HG02884 (cell line): ENCODE measurements at regions not wholly inside any gene's neighbourhood (a gene's known extent, or its start where the extent isn't known, plus 50 kb on each side); places are given as distances from the start of the nearest gene placed in this dataset.

ENCODE experiments used
- ATAC-seq: cut with Tn5 transposase; IDR thresholded peaks from one replicate; pipeline ENCODE4 v1.9.1; 2021; ENCODE audit warnings: mild to moderate bottlenecking, moderate library complexity; ENCODE audit not compliant: unreplicated experiment

DNA sequence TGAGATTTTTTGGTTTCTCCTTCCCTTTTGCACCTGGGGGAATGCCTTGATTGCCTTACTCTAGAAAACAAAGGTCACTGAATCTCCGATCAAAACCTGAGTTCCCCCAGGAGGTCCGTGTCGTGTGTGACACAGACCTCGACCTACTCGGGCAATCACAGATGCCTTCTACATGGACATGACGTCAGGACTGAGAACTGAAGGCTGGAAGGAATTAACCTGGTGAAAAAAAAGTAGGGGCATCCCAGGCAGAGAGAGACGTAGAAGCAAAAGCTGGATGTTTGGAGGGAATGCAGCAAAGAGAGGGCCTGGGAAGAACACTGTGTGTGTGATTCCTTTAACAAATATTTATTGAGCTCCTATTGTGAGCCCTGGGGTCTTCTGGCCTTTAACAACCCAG, 178.0 kb downstream of the PRDM2 start:
- no peak for ATAC-seq

DNA sequence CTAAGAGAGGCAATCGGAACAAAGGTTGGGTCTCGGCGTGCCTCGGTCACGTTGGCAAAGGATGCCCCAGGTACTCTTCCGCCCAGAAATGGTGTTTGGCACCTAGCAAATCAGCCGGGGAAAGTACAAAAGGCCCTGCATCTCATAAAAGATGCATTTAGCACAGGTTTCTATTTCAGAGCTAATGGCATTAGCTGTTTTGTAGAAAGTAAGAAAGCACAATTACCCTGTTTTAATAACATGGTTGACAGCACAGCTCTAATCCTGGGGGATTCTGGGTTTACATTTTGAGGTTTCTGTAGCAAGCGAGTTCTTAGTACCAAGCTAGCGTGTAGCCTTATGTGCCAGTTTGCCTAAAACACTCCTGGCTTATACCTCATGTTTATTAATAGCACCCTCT, 178.5 kb downstream of the PRDM2 start:
- no peak for ATAC-seq

DNA sequence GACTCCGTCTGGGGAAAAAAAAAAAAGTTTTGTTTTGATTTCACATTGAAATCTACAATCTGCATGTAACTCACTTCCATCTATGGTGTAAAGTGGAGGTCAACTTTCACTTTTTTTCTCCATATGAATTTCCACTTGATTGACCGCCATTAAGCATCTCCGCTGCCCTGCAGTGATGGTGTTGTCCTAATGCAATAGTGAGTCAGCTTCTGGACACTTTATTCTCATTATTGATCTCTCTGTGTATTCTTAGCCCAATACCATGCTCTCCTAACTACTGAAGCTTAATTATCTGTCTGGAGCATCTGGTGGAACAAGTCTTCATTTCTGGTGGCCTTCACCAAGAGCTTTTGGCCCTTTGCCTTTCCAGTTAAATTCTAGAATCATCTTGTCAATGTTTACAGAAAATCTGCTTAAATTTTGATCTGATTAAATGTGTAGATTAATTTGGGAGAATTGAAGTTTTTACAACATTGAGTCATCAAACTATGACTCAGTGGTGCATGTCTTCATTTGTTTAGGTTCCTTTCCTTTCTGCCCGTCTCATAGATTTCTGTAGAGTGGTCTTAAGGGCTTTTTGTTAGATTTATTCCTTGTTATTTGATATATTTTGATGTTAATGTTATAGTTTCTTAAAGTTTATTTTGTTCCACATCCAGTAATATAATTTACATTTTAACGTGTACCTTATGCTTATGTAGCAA, 181.5 kb downstream of the PRDM2 start:
- ATAC-seq, result no peak

DNA sequence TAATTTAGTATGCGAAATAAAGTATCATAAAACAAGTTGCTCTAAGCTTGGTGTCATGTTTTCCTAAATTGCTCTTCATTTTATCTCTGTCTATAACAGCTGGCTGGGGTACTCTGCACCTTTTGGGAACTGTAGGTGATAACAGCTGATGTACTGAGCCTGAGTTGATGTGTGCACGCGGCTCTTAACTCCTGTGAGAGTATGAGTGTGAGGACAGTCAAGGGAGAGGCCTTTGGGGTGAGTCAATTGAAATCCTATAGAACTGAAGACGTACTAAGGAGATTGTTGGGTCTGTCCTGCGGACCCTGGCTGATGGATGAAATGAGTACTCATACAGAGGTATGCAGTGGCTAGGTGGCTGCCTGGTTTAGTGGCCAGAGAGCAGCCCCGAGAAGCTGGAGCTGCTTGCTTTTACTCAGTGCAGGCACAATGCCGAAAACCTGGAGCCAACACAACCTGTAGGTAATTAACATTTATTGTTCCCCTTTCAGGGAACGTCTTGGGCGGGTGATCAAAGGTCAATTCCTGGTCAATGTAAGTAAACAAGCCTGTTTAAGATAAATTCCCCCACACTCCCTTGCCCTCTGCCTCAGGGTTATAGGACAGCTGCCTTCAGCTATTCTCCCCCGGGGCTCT, 188.5 kb downstream of the PRDM2 start:
- ATAC-seq, result no peak

DNA sequence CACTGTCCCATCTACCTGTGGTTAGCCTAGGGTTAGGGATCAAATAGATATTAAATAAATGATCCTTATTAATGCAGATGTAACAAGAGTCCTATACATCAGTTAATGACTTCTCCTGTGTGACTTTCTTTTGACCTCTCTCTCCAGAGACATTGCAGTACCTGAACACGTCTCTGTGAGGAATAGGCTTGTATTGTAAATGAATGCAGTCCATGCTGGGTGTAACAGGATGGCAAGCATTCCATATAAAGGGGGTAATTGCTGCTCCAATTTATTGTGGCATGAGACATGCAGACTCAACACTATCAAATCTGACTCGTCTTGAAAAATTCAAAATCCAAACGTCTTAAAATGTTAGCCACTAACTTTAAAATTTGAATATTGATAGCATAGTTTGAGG, 189.5 kb downstream of the PRDM2 start:
- ATAC-seq, result no peak

DNA sequence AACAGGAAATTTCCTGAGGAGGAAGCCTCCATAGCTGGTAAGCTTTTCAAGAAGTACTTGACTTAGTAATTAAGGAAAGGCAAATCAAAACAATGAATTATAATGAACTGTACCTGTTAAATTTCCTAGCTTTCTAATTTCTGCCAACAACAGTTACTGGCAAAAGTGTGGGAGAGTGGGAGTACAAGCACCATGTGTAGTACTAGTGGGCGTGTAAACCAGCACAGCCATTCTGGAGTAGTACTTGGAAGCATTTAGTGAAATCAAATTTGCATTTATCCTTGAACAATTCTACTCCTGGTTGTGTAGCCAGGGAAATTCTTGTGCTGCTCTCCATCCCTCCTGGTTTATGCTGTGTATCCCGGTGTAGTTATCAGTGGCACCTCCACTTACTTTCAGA, 190.8 kb downstream of the PRDM2 start:
- ATAC-seq, result no peak

DNA sequence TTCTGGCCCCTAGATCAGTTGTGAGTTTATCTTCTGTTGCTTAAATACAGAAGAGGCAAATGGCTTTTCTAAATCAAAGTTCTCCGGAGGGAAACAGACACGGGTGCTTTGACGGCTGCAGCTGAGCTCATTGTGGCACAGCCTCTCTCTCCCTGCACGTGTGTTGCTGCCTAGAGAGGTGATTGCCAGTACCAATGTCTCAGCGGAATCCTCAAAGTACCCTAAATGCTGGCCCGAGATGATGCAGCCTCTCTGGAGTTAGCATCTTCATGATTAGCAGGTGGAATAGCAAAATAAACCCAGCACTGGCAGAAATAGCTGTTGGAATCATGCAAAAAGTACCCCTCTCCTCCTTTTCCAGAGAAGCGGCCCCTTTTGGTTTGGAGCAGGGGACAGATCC, 192.2 kb downstream of the PRDM2 start:
- ATAC-seq, result no peak

DNA sequence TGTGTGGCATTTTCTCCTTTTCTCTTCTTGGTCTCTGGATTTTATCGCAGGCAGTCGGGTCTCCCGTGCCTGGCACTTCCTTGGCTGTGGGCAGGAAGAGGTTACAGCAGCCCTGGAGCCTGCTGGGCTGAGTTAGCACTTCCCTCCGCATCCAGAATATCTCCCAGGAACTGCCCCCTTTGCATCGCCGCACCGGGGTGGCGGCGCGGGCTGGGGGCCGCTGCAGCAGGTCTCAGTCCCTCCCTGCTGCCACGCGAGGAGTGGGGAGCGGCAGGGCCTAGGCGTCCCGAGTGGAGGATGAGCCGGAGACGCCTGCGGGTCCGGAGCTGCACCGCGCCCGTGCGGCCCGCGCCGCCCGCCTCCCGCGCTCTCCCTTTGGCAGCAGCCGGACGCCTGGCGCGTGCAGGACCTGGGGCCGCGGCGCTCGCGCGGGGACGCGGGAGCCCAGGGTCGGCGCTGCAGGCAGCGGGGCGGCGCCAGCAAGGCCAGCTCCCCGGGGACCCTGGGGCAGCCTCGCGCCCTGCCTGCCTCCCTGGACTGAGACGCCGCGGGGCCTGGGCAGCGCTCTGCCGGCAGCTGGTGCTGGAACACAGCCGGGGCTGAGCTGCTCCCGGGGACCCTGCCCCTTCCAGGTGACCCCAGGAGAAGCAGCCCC, 192.8 kb downstream of the PRDM2 start:
- no peak for ATAC-seq

DNA sequence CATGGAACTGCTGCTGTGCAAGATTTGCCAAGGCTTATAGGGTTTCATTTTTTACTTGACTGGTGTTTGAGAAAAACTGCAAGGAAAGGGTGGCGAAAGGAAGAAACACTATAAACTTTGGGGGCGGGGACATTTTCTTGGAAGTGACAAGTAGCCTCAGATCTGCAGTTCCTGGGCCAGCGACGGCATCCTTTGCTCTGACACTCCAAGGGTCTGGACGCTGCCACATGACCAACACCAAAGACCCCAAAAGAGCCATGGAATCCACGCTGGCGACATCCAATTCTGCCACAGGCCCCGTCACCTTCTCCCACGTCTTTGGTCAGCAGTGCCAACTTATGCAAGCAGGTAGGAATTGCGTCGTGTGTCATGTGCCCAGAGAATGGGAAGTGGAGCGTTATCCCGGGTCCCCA, 193.4 kb downstream of the PRDM2 start:
- ATAC-seq, result no peak

DNA sequence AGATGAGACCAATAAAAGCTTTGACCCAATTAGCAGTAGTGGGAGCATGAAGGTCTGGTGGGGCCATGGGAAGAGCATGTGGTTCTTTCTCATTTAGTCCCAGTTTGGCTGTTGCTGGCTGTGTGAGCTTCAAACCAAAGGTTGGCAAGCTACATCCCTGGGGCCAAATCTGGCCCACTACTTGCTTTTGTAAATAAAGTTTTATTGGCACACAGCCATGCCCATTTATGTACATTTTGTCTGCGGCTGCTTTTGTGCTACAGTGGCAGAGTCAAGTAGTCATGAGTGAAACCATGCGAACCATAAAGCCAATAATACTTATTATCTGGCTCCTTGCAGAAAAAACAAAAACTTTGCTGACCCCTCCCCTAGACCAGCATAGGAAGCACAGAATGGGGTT, 196.9 kb downstream of the PRDM2 start:
- no peak for ATAC-seq

DNA sequence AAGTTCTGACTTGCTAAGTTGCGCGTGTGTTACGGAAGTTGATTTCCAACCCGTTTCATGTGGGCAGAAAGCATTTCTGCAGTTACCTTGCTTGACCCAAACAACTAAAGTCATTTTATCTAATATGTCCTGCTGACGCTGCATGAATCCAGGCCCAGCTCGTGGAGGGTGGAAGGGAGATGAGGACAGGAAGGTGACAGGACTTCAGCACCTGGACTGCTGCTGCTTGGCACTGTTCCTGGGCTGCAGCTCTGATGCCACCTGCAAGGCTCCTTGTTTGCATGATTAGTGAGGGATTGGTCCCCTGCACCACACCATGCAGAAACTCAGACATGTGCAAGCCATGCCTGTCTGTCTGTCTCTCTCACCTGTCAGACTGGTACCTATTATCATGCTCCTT, 198.4 kb downstream of the PRDM2 start:
- ATAC-seq, result no peak

DNA sequence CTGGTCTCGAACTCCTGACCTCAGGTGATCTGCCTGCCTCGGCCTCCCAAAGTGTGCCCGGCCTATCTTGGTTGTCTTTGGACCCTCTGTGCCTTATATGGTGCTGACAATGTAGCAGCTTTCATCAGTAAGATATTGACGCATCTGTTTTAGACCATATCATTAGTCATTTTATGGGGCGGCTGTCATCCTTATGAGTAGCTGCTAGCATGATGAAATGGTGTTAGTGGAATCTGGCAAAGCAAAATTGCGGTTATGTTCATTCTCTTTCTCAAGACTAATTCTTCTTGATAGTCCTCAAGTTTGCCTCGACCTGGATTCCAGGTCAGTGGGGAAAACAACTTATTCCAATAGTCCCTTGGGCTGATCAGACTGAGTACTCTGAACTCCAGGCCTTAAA, 199.9 kb downstream of the PRDM2 start:
- no peak for ATAC-seq

DNA sequence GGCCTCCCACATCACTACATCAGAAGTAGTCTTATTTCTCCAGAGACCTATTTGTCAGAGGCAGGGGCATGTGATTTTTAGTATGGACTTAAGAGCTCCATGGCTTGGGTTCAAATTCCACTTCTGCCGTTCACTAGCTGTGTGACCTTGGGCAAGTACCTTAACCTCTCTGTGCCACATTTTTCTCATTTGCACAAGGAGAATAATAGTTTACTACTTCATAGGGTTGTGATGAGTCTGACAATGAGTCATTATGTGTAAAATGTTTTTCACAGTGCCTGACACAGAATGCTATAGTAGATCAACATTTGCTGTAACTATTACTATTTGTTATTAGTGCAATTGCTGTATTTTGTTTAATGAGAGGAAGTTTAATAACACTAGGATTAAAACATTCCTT, 200.6 kb downstream of the PRDM2 start:
- ATAC-seq, result no peak

DNA sequence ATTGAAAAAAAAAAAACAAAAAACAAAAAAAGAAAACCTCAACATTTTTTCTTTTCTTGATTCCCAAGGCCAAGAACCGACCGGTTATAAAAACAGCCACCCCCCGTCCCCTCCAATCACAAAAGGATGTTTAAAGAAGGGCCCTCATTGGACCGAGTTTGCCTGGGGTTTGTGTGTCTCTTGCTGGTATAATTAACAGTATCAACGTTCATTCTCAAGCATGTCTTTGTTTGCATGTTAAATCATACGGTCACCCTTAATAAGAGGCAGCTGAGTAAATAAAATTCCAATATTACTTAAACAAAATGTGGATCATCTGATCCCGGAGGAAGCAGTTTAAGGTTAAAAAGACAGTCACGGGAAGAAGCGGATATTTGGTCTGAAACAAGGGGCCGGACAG, 201.1 kb downstream of the PRDM2 start:
- no peak for ATAC-seq

DNA sequence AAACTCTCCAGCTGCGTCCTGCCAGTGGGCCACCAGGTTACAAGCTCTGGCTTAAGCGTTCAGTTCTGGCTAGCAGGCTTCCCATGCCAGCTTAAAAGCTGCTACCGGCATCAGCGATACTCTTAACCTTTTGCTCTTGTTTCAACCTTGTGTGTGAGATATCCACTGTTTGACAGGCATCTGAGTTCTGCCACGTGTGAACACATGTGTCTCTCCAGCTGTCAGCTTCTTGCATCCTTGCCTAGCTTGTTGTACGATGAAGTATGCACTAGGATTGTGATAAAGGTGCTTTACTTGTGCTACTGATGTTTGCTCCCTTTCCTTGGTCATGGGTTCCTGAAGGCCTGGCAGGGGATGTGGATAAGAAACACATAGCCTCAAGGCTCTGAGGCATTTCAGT, 201.6 kb downstream of the PRDM2 start:
- no peak for ATAC-seq

DNA sequence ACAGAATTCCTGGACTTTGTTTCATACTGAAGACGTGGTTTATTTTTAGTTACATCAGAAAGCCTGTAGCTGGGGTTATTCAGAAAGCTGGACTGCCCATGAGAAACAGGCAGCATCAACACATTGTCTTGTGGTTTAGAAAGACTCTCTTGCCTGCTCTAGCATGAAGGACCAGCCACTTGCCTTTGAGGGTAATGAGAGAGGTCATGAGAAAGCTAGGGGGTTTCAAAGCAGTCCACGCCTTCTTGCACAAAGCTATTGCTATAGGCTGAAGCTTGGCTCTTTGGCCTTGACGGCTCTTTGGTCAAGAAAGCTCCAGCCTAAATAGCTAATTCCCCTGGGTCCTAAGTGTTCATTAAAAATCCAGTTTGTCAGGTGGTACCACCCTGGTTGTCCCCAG, 208.1 kb downstream of the PRDM2 start:
- no peak for ATAC-seq

DNA sequence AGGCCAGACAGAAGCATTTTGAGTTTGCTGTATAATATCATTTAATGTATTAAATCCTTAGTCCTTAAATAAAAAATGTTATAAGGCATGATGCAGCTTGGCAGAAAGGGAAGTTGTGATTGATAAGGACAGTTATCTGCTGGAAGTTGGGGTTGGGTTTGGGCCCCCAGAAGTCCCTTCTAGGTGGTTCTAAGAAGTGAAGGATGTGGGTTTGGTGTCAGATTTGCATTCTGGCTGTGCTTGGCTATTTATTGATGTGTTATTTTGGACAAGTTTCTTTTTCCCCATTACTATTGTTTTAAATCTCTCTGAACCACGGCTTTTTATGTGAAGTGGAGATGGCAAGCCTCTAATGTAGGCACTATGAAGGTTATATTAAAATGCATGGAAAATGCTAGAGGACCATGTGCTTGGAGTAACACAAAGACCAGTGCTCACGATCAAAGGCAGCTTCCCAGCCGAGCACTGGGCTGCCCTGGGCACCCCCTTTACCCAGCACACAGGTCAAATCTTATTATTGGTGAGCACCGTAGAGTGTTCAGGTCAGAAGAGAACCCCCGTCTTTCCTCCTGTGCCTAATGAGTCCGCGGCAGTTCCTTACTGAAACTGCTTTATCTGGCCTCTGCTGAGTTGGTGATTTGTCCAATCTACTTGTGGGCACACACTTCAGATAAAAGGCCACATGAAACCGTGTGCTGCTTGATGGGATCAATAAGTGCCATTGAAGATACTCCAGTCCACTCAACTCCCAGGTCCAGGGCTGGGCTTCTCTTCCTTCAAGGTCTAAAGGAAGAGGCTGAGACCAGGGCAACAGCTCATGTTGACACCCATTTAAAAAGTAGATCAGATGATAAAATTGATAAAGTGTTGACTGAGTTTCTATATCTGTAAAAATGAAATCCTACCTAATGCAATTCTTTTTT, 212.0 kb downstream of the PRDM2 start:
- ATAC-seq, result no peak

DNA sequence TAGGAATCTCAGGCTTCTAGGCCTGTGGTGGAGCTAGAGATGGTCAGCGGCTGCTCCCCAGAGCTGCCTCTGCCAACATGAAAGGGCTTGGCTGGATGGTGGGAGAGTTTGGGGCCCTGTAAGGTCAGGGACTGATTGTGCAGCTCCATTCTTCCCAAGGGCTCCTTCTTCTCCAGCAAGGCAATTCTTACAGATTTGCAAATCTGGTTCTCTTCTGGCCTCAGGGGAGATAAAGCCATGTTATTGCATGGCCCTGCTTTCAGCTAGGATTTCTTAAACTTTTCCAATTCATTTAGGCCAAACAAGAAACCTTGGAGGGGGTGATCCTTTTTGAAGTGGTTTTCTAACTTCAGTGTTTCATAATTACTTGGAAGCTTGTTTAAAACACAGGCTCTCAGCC, 213.4 kb downstream of the PRDM2 start:
- no peak for ATAC-seq

DNA sequence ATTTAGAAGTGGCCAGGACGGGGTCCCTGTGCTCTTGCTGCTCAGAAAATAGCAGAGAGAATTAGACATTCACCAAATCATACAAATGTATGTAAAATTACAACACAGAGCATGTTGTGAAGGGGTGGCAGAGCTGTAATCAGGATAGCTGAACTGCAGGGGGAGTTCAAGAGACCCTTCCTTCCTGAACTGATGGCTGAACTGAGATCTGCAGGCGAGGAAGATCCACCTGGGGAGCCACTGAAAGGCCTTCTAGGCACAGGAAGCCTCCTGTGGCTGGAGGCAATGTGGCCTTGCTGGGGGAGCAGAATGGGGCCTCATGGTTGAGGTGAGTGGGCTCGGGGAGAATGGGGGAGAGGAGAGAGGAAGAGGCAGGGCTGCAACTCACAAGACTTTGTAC, 216.5 kb downstream of the PRDM2 start:
- ATAC-seq, result no peak

DNA sequence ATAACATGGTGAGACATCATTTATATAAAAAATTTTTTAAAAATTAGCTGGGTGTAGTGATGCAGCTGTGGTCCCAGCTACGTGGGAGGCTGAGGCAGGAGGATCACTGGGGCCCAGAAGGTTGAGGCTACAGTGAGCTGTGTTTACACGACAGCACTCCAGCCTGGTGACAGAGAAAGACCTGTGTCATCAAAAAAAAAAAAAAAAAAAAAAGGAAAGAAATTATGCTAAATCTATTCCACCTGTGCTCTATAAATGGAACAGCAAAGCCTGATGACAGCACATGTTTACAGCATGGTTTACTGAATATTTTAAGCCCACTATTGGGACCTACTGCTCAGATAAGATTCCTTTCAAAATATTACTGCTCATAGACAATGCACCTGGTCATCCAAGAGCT, 217.6 kb downstream of the PRDM2 start:
- ATAC-seq, result no peak

DNA sequence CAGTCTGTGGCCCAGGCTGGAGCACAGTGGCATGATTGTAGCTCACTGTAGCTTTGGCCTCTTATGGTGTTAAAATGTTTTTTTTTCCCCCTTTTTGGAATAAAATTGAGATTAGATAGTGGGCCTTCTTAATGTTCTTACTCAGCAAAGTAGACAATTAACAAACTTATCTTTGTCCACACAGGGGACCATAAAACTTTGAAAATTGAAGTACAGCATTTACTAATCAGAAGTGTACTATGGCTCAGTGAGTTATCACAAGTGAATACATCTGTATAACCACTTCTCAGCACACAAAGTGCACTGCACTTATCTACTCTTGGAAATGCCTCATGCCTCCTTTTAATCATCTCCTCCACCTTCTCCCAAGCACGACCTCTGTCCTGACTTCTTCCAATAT, 218.9 kb downstream of the PRDM2 start:
- ATAC-seq, result no peak
